Renal pelvis (tissue), 1 donor: ENCODE measurements at regions not wholly inside any gene's neighbourhood (a gene's known extent, or its start where the extent isn't known, plus 50 kb on each side); places are given as distances from the start of the nearest gene placed in this dataset.

ENCODE experiments used
- DNase-seq: peaks from one replicate; pipeline ENCODE4 v3.0.0-alpha.2; 2013

DNA sequence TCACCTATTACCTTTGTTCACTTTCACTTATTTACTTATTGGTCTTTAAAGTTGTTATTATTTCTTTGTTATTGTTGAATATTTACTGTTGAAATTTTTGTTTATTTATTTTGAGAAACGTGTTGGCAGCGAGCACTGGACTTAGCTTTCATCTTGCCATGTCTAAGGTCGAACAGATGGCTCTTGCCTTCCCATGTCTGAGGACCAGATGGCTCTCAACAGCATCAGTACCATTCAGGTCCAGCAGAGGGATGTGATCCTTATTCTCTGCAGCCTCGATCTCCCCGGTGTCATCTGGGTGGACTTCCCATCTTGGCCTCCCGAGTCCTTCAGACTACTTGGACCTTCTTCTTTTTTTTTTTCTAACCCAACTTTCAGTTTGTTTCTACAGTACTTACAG is 1437.6 kb downstream of the UQCRFS1 start:
- no peak for DNase-seq

- no peak for DNase-seq
These were observed 1438.1 kb downstream of the UQCRFS1 start for GRCh38 chr19:27774827-27775226.

DNA sequence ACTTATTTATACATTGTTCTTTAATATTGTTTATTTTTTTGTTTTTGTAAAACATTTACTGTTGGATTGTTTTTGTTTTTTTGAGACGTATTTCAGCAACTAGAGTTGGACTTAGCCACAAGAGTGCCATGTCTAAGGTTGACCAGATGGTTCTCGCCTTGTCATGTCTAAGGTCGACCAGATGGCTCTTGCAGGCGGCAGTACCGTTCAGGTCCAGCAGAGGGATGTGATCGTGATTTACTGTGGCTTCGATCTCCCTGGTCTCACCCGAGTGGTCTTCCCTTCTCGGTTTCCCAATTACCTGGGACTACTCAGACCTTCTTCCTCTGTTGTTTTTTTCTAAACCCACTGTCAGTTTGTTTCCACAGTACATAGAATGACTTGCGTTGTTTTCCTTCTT is 1438.6 kb downstream of the UQCRFS1 start:
- no peak for DNase-seq

DNA sequence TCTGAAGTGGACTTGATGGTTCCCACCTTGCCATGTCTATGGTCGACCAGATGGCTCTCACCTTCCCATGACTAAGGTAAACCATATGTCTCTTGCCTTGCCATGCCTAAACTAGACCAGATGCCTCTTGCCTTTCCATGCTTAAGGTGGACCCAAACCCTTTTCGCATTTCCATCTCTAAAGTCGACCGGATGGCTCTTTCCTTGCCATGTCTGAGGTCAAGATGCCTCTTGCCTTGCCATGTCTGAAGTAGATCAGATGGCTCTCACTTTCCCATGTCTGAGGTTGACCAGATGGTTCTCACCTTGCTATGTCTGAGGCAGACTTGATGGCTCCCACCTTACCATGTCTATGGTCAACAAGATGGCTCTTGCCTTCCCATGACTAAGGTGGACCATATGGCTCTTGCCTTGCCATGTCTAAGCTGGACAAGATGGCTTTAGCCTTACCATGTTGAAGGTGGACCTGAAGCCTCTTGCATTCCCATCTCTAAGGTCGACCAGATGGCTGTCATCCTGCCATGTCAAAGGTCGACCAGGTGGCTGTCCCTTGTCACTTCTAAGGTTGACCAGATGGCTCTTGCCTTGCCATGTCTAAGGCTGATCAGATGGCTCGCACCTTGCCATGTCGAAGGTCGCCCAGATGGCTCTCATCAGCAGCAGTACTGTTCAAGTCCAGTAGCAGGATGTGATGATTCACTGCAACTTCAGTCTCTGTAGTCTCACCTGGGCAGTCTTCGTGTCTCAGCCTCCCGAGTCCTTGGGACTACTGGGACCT is 1439.4 kb downstream of the UQCRFS1 start:
- DNase-seq: no peak

DNA sequence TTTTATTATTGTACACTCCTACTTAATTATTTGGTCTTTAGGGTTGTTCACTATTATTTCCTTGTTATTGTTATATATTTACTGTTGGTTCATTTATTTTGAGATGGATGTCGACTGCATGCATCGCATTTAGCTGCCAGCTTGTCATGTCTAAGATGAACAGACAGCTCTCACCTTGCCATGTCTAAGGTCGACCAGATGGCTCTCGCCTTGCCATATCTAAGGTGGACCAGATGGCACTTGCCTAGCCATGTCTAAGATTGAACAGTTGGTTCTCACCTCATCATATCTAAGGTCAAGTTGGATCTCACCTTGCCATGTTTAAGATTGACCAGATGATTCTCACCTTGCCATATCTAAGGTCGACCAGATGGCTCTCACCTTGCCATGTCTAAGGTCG is 1440.9 kb downstream of the UQCRFS1 start:
- DNase-seq: no peak

- no peak for DNase-seq
These were observed 1442.9 kb downstream of the UQCRFS1 start for GRCh38 chr19:27770095-27770494.

- DNase-seq: no peak
These were observed 1445.7 kb downstream of the UQCRFS1 start for GRCh38 chr19:27767234-27767633.

DNA sequence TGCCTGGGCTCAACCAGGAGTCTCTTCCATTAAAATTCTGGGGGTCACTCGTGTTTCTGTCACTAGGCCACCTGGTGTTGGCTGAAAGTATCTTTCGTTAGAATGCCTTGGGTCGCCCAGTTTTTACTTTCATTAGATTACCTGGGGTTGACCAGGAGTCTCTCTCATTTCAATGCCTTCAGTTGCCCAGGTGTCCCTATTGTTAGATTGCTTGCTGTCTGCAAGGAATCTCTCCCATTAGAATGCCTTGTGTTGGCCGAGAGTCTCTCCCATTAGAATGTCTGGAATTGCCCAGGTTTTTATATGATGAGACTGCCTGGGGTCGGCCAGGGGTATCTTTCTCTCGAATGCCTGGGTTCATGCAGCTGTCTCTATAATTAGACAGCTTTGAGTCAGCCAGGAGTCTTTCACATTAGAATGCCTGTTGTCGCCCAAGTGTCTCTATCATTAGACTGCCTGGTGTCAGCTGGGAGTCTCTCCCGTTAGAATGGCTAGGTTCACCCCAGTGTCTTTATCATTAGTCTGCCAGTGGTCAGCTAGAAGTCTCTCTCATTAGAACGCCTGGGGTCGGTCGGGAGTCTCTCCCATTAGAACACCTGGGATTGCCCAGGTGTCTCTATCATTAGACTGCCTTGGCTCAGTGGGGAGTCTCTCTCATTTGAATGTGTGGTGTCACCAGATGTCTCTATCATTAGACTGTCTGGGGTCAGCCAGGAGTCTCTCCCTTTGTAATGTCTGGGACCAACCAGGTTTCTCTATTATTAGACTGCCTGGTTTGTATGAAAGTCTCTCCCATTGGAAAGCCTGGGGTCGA is 1446.8 kb downstream of the UQCRFS1 start:
- DNase-seq: no peak

DNA sequence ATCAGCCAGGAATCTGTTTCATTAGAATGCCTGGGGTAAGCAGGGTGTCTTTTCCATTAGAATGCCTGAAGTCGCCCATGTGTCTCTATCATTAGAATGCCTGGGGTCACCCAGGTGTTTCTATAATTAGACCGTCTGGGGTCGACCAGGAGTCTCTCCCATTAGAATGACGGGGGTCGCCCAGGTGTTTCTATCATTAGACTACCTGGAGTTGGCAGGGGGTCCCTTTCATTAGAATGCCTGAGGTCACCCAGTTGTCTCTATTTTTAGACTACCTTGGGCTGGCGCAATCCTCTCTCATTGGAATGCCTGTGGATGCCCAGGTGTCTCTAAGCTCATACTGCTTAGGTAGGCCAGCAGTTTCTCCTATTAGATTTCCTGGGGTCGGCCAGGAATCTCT is 1447.6 kb downstream of the UQCRFS1 start:
- no peak for DNase-seq

GRCh38 chr19:27764186-27764804 is 1448.7 kb downstream of the UQCRFS1 start:
- no peak for DNase-seq

DNA sequence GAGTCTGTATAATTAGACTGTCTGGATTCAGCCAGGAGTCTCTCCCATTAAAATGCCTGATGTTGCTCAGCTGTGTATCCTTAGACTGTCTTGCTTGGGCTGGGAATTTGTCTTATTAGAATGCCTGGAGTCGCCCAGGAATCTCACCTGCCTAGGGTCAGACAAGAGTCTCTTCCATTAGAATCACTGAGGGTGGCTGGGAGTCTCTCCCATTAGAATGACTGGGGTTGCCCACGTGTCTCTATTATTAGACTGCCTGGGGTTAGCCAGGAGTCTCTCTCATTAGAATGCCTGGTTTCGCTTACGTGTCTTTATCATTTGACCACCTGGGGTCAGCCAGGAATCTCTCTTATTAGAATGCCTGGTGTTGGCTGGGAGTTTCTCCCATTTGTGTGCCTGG is 1450.0 kb downstream of the UQCRFS1 start:
- DNase-seq: no peak

DNA sequence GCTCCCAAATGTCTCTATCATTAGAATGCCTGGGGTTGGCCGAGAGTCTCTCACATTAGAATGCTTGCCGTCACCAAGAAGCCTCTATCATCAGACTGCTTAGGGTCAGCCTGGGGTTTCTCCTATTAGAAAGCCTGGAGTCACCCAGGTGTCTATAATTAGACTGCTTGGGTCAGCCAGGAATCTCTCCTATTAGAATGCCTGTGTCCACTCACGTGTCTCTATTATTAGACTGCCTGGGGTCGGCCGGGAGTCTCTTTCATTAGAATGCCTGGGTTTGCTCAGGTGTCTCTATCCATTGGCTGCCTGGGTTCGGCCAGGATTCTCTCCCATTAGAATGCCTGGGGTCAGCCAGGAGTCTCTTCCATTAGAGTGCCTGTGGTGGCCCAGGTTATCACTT is 1453.1 kb downstream of the UQCRFS1 start:
- DNase-seq: no peak

DNA sequence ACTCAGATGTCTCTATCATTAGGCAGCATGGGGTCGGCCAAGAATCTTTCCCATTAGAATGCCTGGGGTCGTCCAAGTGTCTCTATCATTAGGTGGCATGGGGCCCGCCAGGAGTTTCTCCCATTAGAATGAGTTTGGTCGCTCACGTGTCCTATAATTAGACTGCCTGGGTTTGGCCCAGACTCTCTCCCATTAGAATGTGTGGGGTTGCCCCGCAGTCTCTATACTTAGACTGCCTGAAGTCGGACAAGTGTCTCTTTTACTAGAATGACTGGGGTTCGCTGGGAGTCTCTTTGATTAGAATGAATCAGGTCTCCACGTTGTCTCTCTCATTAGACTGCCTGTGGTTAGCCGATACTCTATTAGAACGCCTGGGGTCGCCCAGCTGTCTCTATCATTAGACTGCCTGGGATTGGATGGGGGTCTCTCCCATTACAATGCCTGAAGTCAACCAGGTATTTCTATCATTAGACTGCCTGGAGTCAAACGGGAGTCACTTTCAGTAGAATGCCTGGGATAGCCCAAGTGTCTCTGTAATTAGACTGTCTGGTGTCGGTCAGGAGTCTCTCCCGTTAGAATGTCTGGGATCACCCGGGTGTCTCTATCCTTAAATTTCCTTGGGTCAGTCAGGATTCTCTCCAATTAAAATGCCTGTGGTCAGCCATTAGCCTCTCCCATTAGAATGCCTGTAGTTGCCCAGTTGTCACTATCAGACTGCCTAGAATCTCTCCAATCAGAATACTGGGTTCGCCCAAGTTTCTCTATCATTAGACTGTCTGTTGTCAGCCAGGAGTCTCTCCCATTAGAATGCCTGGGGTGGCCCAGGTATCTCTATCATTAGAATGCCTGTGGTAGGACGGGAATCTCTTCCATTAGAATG is 1454.1 kb downstream of the UQCRFS1 start:
- no peak for DNase-seq

- no peak for DNase-seq
These were observed 1458.3 kb downstream of the UQCRFS1 start for GRCh38 chr19:27754700-27755099.

- no peak for DNase-seq
These were observed 1459.3 kb downstream of the UQCRFS1 start for GRCh38 chr19:27753622-27754021.

DNA sequence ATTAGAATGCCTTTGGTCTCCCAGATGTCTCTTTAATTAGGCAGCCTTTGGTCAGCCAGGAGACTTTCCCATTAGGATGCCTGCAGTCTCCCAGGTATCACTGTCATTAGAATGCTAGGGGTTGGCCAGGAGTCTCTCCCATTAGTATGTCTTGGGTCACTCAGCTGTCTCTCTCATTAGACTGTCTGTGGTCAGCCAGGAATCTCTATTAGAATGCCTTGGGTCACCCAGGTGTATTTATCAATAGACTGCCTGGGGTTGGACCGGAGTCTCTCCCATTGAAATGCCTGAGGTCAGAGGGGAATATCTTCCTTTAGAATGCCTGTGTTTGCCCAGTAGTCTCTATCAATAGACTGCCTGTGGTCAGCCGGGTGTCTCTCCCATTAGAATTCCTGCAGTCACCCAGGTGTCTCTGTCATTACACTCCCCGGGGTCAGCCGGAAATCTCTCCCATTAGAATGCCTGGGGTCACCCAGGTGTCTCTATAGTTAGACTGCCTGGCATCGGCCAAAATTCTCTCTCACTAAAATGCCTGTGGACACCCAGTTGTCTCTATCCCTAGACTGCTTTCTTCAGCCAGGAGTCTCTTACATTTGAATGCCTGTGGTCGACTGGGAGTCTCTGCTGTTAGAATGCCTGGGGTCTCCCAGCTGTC is 1460.3 kb downstream of the UQCRFS1 start:
- DNase-seq: no peak

DNA sequence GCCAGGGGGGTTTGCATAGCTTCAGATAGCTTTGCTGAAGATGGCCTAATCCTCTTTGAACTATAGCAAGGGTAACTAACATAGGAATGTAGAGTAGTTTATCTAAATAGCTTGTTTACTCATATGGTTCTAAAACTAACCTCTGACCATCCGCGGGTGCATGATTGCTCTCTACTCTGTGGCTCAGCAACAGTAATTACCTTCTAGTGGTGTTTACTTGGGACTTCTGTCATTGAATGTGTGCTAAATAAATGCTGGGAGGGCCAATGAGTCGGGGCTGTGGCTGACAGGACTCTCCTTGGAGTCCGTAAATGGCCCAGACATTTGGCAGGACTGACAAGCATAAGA is 1461.9 kb downstream of the UQCRFS1 start:
- no peak for DNase-seq

DNA sequence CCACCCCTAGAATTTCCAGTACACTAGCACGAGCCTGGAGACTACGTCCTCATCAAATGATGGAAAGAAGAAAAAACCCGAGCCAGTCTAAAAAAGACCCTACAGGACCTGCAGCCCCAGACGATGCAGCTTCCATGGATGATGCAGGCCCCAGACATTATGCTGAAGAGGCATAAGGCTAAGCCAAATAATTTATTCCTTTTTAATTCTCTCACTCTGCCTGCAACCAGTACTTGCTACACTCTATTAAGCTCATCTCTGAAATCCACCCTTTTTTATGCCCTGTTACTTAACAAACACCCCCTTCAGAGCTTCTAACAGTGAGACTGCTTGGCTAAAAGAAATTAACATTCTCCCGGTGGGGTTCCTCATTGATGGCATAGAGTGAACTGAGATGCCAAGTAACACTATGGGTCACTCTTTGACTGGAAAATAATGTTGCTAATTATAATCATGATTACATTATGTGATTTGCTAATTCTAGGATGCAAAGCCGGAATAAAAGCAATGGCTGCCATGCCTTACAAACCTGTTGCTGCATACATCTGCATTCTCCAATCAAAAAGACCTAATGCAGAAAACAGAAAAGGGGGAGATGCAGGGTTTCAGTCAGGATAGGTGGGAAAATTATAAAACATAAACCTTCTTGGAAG is 1462.4 kb downstream of the UQCRFS1 start:
- no peak for DNase-seq

DNA sequence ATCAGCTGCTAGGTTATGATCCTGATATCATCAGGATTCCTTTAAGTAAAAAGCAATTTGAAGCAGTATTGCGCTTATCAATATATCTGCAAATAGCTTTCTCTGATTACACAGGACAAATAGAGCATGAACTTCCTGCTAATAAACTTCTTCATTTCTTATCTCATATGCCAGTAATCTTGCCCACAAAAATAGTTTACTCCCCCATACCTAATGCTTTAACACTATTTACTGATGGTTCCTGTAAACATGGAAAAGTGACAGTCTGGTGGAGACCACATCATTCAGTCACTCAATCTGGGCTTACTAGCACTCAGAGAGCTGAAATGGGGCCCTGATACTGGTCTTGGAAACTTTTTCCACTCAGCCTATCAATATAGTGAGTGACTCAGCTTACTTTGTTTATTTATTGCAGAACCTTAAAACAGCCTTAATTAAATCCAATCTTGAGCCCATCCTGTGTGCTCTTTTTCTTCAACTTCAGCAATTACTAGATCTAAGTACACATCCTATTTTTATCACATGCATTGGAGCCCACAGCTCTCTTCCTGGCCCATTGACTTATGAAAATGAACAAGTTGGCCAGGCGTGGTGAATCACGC is 1464.3 kb downstream of the UQCRFS1 start:
- DNase-seq: no peak

- DNase-seq: peak; percentile 3
These were observed 1466.1 kb downstream of the UQCRFS1 start for GRCh38 chr19:27746691-27747380.
